ENCODE measurements at regions not wholly inside any gene's neighbourhood (a gene's known extent, or its start where the extent isn't known, plus 50 kb on each side); places are given as distances from the start of the nearest gene placed in this dataset.

- TF ChIP-seq POLR2A (IDR thresholded peaks at IDR 0.05), result no peak
- TF ChIP-seq, protein P1, sequence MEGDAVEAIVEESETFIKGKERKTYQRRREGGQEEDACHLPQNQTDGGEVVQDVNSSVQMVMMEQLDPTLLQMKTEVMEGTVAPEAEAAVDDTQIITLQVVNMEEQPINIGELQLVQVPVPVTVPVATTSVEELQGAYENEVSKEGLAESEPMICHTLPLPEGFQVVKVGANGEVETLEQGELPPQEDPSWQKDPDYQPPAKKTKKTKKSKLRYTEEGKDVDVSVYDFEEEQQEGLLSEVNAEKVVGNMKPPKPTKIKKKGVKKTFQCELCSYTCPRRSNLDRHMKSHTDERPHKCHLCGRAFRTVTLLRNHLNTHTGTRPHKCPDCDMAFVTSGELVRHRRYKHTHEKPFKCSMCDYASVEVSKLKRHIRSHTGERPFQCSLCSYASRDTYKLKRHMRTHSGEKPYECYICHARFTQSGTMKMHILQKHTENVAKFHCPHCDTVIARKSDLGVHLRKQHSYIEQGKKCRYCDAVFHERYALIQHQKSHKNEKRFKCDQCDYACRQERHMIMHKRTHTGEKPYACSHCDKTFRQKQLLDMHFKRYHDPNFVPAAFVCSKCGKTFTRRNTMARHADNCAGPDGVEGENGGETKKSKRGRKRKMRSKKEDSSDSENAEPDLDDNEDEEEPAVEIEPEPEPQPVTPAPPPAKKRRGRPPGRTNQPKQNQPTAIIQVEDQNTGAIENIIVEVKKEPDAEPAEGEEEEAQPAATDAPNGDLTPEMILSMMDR (IDR thresholded peaks at IDR 0.05), result no peak
Observed at GRCh38 chr6:21801446-21802174, 208.1 kb downstream of the SOX4 start.

Data from adrenal gland (tissue), 5 donors.